Neural cell (in vitro differentiated cells): ENCODE measurements at regions not wholly inside any gene's neighbourhood (a gene's known extent, or its start where the extent isn't known, plus 50 kb on each side); places are given as distances from the start of the nearest gene placed in this dataset.

Source experiments
- EP300 ChIP-seq: fragments of 450-650 bp; conservative IDR thresholded peaks from 2 replicates; pipeline ENCODE4 v1.6.1; 2014; ENCODE audit warnings: antibody characterized with exemption, mild to moderate bottlenecking, moderate library complexity; ENCODE audit not compliant: poor library complexity, severe bottlenecking
- EZH2 ChIP-seq: fragments of 200-600, 300-800 bp; shearing (Covaris generic), sonication (generic); IDR thresholded peaks from 2 replicates; pipeline ENCODE4 v1.6.1; 2014; ENCODE audit warnings: antibody characterized with exemption, low read length, borderline replicate concordance, mild to moderate bottlenecking; ENCODE audit not compliant: insufficient read depth, poor library complexity, severe bottlenecking
- MXI1 ChIP-seq: fragments of 450-650 bp; conservative IDR thresholded peaks from 2 replicates; pipeline ENCODE4 v1.6.1; 2014; ENCODE audit warnings: antibody characterized with exemption, mild to moderate bottlenecking; ENCODE audit not compliant: poor library complexity, severe bottlenecking
- POLR2AphosphoS5 ChIP-seq: IDR thresholded peaks from 2 replicates; pipeline ENCODE4 v1.6.1; 2012
- RAD21 ChIP-seq: fragments of 450-650 bp; conservative IDR thresholded peaks from 2 replicates; pipeline ENCODE4 v1.6.1; 2014; ENCODE audit warnings: antibody characterized with exemption, mild to moderate bottlenecking, moderate library complexity
- TAF1 ChIP-seq: IDR thresholded peaks from 2 replicates; pipeline ENCODE4 v1.6.1; 2012; ENCODE audit warnings: low read depth
- TF ChIP-seq, protein P1 (sequence below): fragments of 450-650 bp; IDR thresholded peaks from 2 replicates; pipeline ENCODE4 v1.5.1; 2014; ENCODE audit warnings: antibody characterized with exemption, mild to moderate bottlenecking, moderate library complexity; ENCODE audit not compliant: poor library complexity, severe bottlenecking
- TF ChIP-seq, protein P2 (sequence below): IDR thresholded peaks from 2 replicates; pipeline ENCODE4 v1.6.1; 2012; ENCODE audit warnings: borderline replicate concordance

DNA sequence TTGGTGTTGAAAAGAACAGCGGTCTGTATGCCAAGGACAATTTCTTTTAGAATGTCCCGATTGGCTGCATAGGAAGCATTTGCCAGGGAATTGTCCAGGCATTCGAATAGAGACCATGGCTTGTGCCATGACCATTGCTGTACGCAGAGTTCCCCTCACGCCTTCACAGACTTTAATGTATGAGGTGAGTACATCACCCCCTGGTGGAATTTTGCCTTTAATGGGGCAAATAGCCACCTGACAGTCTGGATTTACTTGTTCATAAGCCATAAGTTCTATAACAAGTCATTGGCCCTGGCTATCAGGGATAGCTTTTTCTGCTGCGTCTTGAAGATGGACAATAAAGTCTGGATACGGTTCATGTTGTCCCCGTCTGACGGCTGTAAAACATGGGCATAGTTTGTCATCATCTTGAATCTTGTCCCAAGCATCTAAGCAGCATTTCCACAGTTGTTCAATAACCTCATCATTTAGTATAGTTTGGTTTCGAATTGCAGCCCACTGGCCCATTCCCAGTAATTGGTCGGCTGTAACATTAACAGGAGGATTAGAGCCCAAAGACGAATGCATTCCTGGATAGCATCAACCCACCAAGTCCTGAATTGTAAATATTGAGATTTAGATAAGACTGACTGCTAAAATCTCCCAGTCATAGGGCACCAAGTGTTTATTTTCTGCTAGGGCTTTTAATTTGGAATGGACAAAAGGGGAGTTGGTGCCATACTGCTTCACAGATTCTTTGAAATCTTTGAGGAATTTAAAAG is 67.7 kb upstream of the ARL4D start:
- TF ChIP-seq POLR2AphosphoS5 = no peak
- TF ChIP-seq, protein P1, sequence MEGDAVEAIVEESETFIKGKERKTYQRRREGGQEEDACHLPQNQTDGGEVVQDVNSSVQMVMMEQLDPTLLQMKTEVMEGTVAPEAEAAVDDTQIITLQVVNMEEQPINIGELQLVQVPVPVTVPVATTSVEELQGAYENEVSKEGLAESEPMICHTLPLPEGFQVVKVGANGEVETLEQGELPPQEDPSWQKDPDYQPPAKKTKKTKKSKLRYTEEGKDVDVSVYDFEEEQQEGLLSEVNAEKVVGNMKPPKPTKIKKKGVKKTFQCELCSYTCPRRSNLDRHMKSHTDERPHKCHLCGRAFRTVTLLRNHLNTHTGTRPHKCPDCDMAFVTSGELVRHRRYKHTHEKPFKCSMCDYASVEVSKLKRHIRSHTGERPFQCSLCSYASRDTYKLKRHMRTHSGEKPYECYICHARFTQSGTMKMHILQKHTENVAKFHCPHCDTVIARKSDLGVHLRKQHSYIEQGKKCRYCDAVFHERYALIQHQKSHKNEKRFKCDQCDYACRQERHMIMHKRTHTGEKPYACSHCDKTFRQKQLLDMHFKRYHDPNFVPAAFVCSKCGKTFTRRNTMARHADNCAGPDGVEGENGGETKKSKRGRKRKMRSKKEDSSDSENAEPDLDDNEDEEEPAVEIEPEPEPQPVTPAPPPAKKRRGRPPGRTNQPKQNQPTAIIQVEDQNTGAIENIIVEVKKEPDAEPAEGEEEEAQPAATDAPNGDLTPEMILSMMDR = no peak
- no peak for TF ChIP-seq TAF1
- TF ChIP-seq EZH2 = no peak
- TF ChIP-seq, protein P2, sequence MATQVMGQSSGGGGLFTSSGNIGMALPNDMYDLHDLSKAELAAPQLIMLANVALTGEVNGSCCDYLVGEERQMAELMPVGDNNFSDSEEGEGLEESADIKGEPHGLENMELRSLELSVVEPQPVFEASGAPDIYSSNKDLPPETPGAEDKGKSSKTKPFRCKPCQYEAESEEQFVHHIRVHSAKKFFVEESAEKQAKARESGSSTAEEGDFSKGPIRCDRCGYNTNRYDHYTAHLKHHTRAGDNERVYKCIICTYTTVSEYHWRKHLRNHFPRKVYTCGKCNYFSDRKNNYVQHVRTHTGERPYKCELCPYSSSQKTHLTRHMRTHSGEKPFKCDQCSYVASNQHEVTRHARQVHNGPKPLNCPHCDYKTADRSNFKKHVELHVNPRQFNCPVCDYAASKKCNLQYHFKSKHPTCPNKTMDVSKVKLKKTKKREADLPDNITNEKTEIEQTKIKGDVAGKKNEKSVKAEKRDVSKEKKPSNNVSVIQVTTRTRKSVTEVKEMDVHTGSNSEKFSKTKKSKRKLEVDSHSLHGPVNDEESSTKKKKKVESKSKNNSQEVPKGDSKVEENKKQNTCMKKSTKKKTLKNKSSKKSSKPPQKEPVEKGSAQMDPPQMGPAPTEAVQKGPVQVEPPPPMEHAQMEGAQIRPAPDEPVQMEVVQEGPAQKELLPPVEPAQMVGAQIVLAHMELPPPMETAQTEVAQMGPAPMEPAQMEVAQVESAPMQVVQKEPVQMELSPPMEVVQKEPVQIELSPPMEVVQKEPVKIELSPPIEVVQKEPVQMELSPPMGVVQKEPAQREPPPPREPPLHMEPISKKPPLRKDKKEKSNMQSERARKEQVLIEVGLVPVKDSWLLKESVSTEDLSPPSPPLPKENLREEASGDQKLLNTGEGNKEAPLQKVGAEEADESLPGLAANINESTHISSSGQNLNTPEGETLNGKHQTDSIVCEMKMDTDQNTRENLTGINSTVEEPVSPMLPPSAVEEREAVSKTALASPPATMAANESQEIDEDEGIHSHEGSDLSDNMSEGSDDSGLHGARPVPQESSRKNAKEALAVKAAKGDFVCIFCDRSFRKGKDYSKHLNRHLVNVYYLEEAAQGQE = no peak
- TF ChIP-seq RAD21 = no peak
- no peak for TF ChIP-seq EP300
- no peak for TF ChIP-seq MXI1
